Vagina (tissue), 2 donors: ENCODE measurements at regions not wholly inside any gene's neighbourhood (a gene's known extent, or its start where the extent isn't known, plus 50 kb on each side); places are given as distances from the start of the nearest gene placed in this dataset.

Experiments
- POLR2A ChIP-seq, 2 donors: fragments of 450-650 bp; IDR thresholded peaks; one replicate each; pipeline ENCODE4 v1.6.1; 2017; ENCODE audit warnings: antibody characterized with exemption in 2 of 2, mild to moderate bottlenecking in 2 of 2, moderate library complexity in 2 of 2
- POLR2AphosphoS5 ChIP-seq, 2 donors: sonication (generic); formaldehyde crosslinking; IDR thresholded peaks; one replicate each; pipeline ENCODE4 v1.9.0; 2017; ENCODE audit warnings: antibody characterized with exemption in 2 of 2, mild to moderate bottlenecking in 2 of 2, low read depth in 1 of 2; ENCODE audit not compliant: insufficient read depth in 1 of 2
- TF ChIP-seq, protein P1 (sequence below), 3 experiments: fragments of 450-650 bp in 2 of 3; fragments of 200-600 bp in 1 of 3; sonication (generic) in 1 of 3; IDR thresholded peaks; one replicate each; pipeline ENCODE4 v1.5.1; 2017 to 2019; ENCODE audit warnings: antibody characterized with exemption in 3 of 3, mild to moderate bottlenecking in 2 of 3, moderate library complexity in 2 of 3

- TF ChIP-seq, protein P1, sequence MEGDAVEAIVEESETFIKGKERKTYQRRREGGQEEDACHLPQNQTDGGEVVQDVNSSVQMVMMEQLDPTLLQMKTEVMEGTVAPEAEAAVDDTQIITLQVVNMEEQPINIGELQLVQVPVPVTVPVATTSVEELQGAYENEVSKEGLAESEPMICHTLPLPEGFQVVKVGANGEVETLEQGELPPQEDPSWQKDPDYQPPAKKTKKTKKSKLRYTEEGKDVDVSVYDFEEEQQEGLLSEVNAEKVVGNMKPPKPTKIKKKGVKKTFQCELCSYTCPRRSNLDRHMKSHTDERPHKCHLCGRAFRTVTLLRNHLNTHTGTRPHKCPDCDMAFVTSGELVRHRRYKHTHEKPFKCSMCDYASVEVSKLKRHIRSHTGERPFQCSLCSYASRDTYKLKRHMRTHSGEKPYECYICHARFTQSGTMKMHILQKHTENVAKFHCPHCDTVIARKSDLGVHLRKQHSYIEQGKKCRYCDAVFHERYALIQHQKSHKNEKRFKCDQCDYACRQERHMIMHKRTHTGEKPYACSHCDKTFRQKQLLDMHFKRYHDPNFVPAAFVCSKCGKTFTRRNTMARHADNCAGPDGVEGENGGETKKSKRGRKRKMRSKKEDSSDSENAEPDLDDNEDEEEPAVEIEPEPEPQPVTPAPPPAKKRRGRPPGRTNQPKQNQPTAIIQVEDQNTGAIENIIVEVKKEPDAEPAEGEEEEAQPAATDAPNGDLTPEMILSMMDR (IDR thresholded peaks at IDR 0.05), result no peak
- TF ChIP-seq POLR2AphosphoS5 (IDR thresholded peaks at IDR 0.05; ENCODE audit: insufficient read depth in 1 of 2, low read depth in 1 of 2) (no peak), POLR2A (IDR thresholded peaks at IDR 0.05) (no peak)
These were observed 206.4 kb upstream of the EGFLAM start for GRCh38 chr5:38051711-38052511.
